ENCODE measurements at regions not wholly inside any gene's neighbourhood (a gene's known extent, or its start where the extent isn't known, plus 50 kb on each side); places are given as distances from the start of the nearest gene placed in this dataset.

GRCh38 chr2:60283626-60284025 lies 269.8 kb downstream of the BCL11A start:
- no peak for DNase-seq (ENCODE audit: extremely low spot score)
- ChIA-PET POLR2A (no interaction called here), CTCF (no interaction called here)
- TF ChIP-seq HDGF (IDR thresholded peaks at IDR 0.05; ENCODE audit: borderline replicate concordance) (no peak), ARNT (IDR thresholded peaks at IDR 0.05) (no peak), TARDBP (IDR thresholded peaks at IDR 0.05) (no peak), L3MBTL2 (conservative IDR thresholded peaks at IDR 0.05) (no peak), PKNOX1 (IDR thresholded peaks at IDR 0.05) (no peak), LEF1 (IDR thresholded peaks at IDR 0.05; ENCODE audit: borderline replicate concordance) (no peak)

DNA sequence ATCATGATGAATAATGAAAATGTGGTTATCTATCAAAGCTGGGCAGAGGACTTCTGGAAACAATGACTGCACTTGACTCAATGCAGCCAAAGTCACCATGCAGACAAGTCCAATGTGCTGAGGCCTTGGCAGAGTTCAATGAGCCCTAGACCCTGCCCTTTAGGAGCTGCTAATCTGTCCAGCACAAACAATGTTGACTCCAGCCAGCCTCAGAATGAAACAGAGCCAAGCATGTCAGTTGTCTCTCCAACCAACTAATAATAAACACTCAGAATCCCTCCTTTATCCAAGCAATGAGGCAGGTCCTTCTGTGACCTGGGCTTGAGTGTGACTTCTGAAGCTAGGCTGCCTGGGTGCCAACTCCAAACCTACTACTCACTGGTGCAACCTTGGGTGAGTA lies 270.6 kb downstream of the BCL11A start:
- no peak for DNase-seq (ENCODE audit: extremely low spot score)
- TF ChIP-seq SP1 (IDR thresholded peaks at IDR 0.05) (no peak), PKNOX1 (IDR thresholded peaks at IDR 0.05) (no peak), CTBP1 (IDR thresholded peaks at IDR 0.05; ENCODE audit: borderline replicate concordance) (no peak), ZNF384 (IDR thresholded peaks at IDR 0.05) (no peak), NFRKB (IDR thresholded peaks at IDR 0.05) (no peak), L3MBTL2 (conservative IDR thresholded peaks at IDR 0.05) (no peak), ELF4 (IDR thresholded peaks at IDR 0.05) (no peak), SUZ12 (IDR thresholded peaks at IDR 0.05) (no peak), FOXA1 (IDR thresholded peaks at IDR 0.05) (no peak)
- CTCF ChIA-PET, result no interaction called here
- POLR2A ChIA-PET, result no interaction called here

- CTCF ChIA-PET, result no interaction called here
- TF ChIP-seq ARNT (IDR thresholded peaks at IDR 0.05) (no peak), LEF1 (IDR thresholded peaks at IDR 0.05; ENCODE audit: borderline replicate concordance) (no peak), FOXK2 (IDR thresholded peaks at IDR 0.05) (no peak), NFRKB (IDR thresholded peaks at IDR 0.05) (no peak), PKNOX1 (IDR thresholded peaks at IDR 0.05) (no peak), ELF4 (IDR thresholded peaks at IDR 0.05) (no peak), CTBP1 (IDR thresholded peaks at IDR 0.05; ENCODE audit: borderline replicate concordance) (no peak), SP1 (IDR thresholded peaks at IDR 0.05) (no peak), BHLHE40 (IDR thresholded peaks at IDR 0.05; ENCODE audit: borderline replicate concordance) (no peak), TARDBP (IDR thresholded peaks at IDR 0.05) (no peak), FOXA1 (IDR thresholded peaks at IDR 0.05) (no peak)
- POLR2A ChIA-PET, result no interaction called here
- no peak for DNase-seq (ENCODE audit: extremely low spot score)
Observed at GRCh38 chr2:60281730-60282129, 271.7 kb downstream of the BCL11A start.

- DNase-seq (ENCODE audit: extremely low spot score), result no peak
- TF ChIP-seq FOXK2 (IDR thresholded peaks at IDR 0.05) (no peak), BHLHE40 (IDR thresholded peaks at IDR 0.05; ENCODE audit: borderline replicate concordance) (no peak), TARDBP (IDR thresholded peaks at IDR 0.05) (no peak), HDGF (IDR thresholded peaks at IDR 0.05; ENCODE audit: borderline replicate concordance) (no peak), PKNOX1 (IDR thresholded peaks at IDR 0.05) (no peak), SP1 (IDR thresholded peaks at IDR 0.05) (no peak), ZNF384 (IDR thresholded peaks at IDR 0.05) (no peak), CTBP1 (IDR thresholded peaks at IDR 0.05; ENCODE audit: borderline replicate concordance) (no peak), SUZ12 (IDR thresholded peaks at IDR 0.05) (no peak), NFRKB (IDR thresholded peaks at IDR 0.05) (no peak), FOXM1 (IDR thresholded peaks at IDR 0.05; ENCODE audit: borderline replicate concordance) (no peak), FOXA1 (IDR thresholded peaks at IDR 0.05) (no peak), ELF4 (IDR thresholded peaks at IDR 0.05) (no peak)
- POLR2A ChIA-PET, result no interaction called here
- CTCF ChIA-PET, result no interaction called here
Observed at GRCh38 chr2:60280238-60280637, 273.2 kb downstream of the BCL11A start.

- POLR2A ChIA-PET, result no interaction called here
- TF ChIP-seq HDGF (IDR thresholded peaks at IDR 0.05; ENCODE audit: borderline replicate concordance) (no peak), NFRKB (IDR thresholded peaks at IDR 0.05) (no peak), BHLHE40 (IDR thresholded peaks at IDR 0.05; ENCODE audit: borderline replicate concordance) (no peak), FOXK2 (IDR thresholded peaks at IDR 0.05) (no peak), L3MBTL2 (conservative IDR thresholded peaks at IDR 0.05) (no peak), PKNOX1 (IDR thresholded peaks at IDR 0.05) (no peak), SUZ12 (IDR thresholded peaks at IDR 0.05) (no peak), CTBP1 (IDR thresholded peaks at IDR 0.05; ENCODE audit: borderline replicate concordance) (no peak), ZNF384 (IDR thresholded peaks at IDR 0.05) (no peak), FOXM1 (IDR thresholded peaks at IDR 0.05; ENCODE audit: borderline replicate concordance) (no peak), TARDBP (IDR thresholded peaks at IDR 0.05) (no peak), SP1 (IDR thresholded peaks at IDR 0.05) (no peak), LEF1 (IDR thresholded peaks at IDR 0.05; ENCODE audit: borderline replicate concordance) (no peak), ELF4 (IDR thresholded peaks at IDR 0.05) (no peak), ARNT (IDR thresholded peaks at IDR 0.05) (no peak), FOXA1 (IDR thresholded peaks at IDR 0.05) (no peak)
- CTCF ChIA-PET, result no interaction called here
- DNase-seq (ENCODE audit: extremely low spot score), result no peak
Observed at GRCh38 chr2:60278906-60279305, 274.5 kb downstream of the BCL11A start.

DNA sequence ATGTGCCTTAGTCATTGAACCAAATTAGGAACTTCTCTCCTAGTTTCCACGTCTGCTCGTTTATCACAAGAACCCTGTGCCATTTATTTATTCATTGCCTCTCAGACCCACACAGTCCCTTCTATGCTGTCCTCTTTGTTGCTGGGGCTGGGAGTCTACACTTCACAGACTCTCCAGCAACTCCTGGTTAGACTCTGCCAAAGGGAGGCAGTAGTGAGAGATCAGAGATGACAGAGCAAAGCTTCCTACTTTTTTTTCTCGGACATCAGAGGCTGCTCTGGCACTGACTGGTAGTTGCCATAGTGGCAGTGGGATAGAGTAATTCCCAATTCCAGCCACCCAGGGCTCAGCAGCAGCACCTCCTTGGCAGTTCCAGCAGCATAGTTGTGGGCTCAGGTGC lies 277.5 kb downstream of the BCL11A start:
- POLR2A ChIA-PET, result no interaction called here
- no peak for DNase-seq (ENCODE audit: extremely low spot score)
- TF ChIP-seq FOXK2 (IDR thresholded peaks at IDR 0.05), result no peak
- no peak for TF ChIP-seq FOXA1 (IDR thresholded peaks at IDR 0.05)
- no peak for TF ChIP-seq CTBP1 (IDR thresholded peaks at IDR 0.05; ENCODE audit: borderline replicate concordance)
- TF ChIP-seq PKNOX1 (IDR thresholded peaks at IDR 0.05), result no peak
- TF ChIP-seq FOXM1 (IDR thresholded peaks at IDR 0.05; ENCODE audit: borderline replicate concordance), result no peak
- no peak for TF ChIP-seq SUZ12 (IDR thresholded peaks at IDR 0.05)
- no peak for TF ChIP-seq ELF4 (IDR thresholded peaks at IDR 0.05)
- no peak for TF ChIP-seq LEF1 (IDR thresholded peaks at IDR 0.05; ENCODE audit: borderline replicate concordance)
- TF ChIP-seq L3MBTL2 (conservative IDR thresholded peaks at IDR 0.05), result no peak
- TF ChIP-seq ARNT (IDR thresholded peaks at IDR 0.05), result no peak
- CTCF ChIA-PET, result no interaction called here

Data from HEK293T (cell line).